Erythroblast (primary cell): ENCODE measurements at regions not wholly inside any gene's neighbourhood (a gene's known extent, or its start where the extent isn't known, plus 50 kb on each side); places are given as distances from the start of the nearest gene placed in this dataset.

Experiments
- GATA1 ChIP-seq: IDR thresholded peaks from 2 replicates; pipeline ENCODE4 v1.6.1; 2011; ENCODE audit warnings: low read depth, mild to moderate bottlenecking, control low read depth, low read length, moderate library complexity
- POLR2A ChIP-seq: IDR thresholded peaks from 2 replicates; pipeline ENCODE4 v1.6.1; 2011; ENCODE audit warnings: mild to moderate bottlenecking, low read length

DNA sequence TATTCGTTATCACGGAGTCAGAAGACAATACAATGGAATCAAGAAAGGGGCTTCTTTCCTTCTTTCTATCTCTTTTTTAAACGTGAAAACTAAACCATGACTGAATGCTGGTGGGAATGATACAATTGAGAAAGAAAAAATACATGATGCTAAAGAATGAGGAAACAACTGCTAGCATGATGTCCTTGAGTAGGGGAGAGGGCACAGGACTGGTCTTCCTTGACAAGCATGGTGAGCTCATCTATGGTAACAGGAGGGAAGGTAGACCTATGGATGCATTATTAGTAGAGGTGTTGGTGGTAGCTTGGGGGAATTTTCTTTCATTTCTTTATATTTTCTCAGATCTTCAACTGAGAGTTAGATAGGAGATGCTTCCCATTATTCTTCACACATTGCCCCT, 88.9 kb upstream of the COL1A2 start:
- TF ChIP-seq POLR2A (no peak), GATA1 (no peak)
